ENCODE measurements at regions not wholly inside any gene's neighbourhood (a gene's known extent, or its start where the extent isn't known, plus 50 kb on each side); places are given as distances from the start of the nearest gene placed in this dataset.

- TF ChIP-seq CTCF (optimal IDR thresholded peaks at IDR 0.05 in 1 of 3, IDR thresholded peaks at IDR 0.05 in 1 of 3, conservative IDR thresholded peaks at IDR 0.05 in 1 of 3; ENCODE audit: extremely low read depth in 1 of 3, insufficient read depth in 2 of 3, low read length in 3 of 3) = no peak
- TF ChIP-seq EZH2 (IDR thresholded peaks at IDR 0.05; ENCODE audit: low read length) = no peak
Observed at GRCh38 chr2:217611056-217611455, 391.7 kb downstream of the TNS1 start.

Data from keratinocyte (primary cell).